Stomach (tissue), 8 donors: ENCODE measurements at regions not wholly inside any gene's neighbourhood (a gene's known extent, or its start where the extent isn't known, plus 50 kb on each side); places are given as distances from the start of the nearest gene placed in this dataset.

ENCODE experiments used
- DNase-seq, 2 donors: peaks; one replicate each; pipeline versions ENCODE4 v3.0.0 to v3.0.0-alpha.2; 2013 to 2019
- H3K27ac ChIP-seq, 5 donors: fragments of 200-600 bp in 4 of 5; sonication (generic) in 4 of 5; one replicate each; pipeline ENCODE4 v1.5.1; 2013 to 2019; ENCODE audit warnings: mild to moderate bottlenecking in 1 of 5, moderate library complexity in 1 of 5
- H3K27me3 ChIP-seq, 3 donors: fragments of 200-600 bp; sonication (generic); one replicate each; pipeline ENCODE4 v1.5.1; 2017 to 2019; ENCODE audit warnings: mixed run types in 1 of 3
- H3K36me3 ChIP-seq, 4 donors: fragments of 200-600 bp; sonication (generic); 1 replicate in 3 of 4; 2 replicates in 1 of 4; pipeline ENCODE4 v1.5.1; 2016 to 2019
- H3K4me1 ChIP-seq, 4 donors: fragments of 200-600 bp; sonication (generic); one replicate each; pipeline ENCODE4 v1.5.1; 2016 to 2019
- H3K4me3 ChIP-seq, 4 donors: fragments of 200-600 bp; sonication (generic) in 3 of 4; one replicate each; pipeline ENCODE4 v1.5.1; 2016 to 2019; ENCODE audit warnings: mild to moderate bottlenecking in 1 of 4
- H3K9me3 ChIP-seq, 4 donors: fragments of 200-600 bp; sonication (generic); one replicate each; pipeline ENCODE4 v1.5.1; 2016 to 2019
- CTCF ChIP-seq, 7 experiments: fragments of 450-650 bp in 4 of 7; fragments of 200-600 bp in 3 of 7; sonication (generic) in 3 of 7; IDR thresholded peaks; one replicate each; pipeline ENCODE4 v1.5.1; 2016 to 2019; ENCODE audit warnings: antibody characterized with exemption in 7 of 7, control low read depth in 2 of 7, mild to moderate bottlenecking in 1 of 7
- EP300 ChIP-seq: sonication (generic); formaldehyde crosslinking; IDR thresholded peaks from one replicate; pipeline ENCODE4 v1.6.1; 2017; ENCODE audit warnings: antibody characterized with exemption
- POLR2A ChIP-seq, 4 donors: fragments of 450-650 bp; IDR thresholded peaks; one replicate each; pipeline ENCODE4 v1.6.1; 2016; ENCODE audit warnings: antibody characterized with exemption in 4 of 4, control low read depth in 2 of 4, mild to moderate bottlenecking in 1 of 4, moderate library complexity in 1 of 4
- POLR2AphosphoS5 ChIP-seq, 3 donors: sonication (generic); formaldehyde crosslinking; IDR thresholded peaks; one replicate each; pipeline ENCODE4 v1.6.1; 2016; ENCODE audit warnings: antibody characterized with exemption in 3 of 3
- WGBS, 5 donors: extraction: QIAGEN DNeasy Blood & Tissue Kit in 3 of 5; methylation state at CpG; one replicate each; pipeline versions ENCODE4 v1.1.5 to v1.1.7; 2013 to 2018; 5-methylcytosine and 5-hydroxymethylcytosine counted together
- intact Hi-C: fragments of 100-400 bp; cut with DNase I; formaldehyde crosslinking; loops from one replicate; pipeline ENCODE4 v1.15.1; 2023; ENCODE audit warnings: low total_unique reads
- donor health status: healthy with polysubstance abuse.
- donor health status: Bipolar disorder and iron deficiency.
- donor health status: healthy.

GRCh38 chr12:111251058-111251730 is 117.7 kb downstream of the PHETA1 start:
- Histone ChIP-seq H3K9me3 (peaks cover 0 to 5% (median under 1%) of the 10 kb centered on the region in 4 donors), H3K36me3 (no peaks in the 10 kb centered on the region), H3K27ac (no peak overlapping the region), H3K27me3 (peaks cover 0 to 64% (median 0%) of the 10 kb centered on the region in 3 donors), H3K4me3 (no peak overlapping the region), H3K4me1 (no peaks in the 10 kb centered on the region)
- WGBS, 5 donors, result 67 to 83% (median 80%) methylated on average over 14 of the region's 14 CpGs
- intact Hi-C loops, result no loop called here
- no peak for TF ChIP-seq POLR2A (IDR thresholded peaks at IDR 0.05)
- no peak for TF ChIP-seq POLR2AphosphoS5 (IDR thresholded peaks at IDR 0.05)
- TF ChIP-seq EP300, result no peak
- no peak for TF ChIP-seq CTCF (IDR thresholded peaks at IDR 0.05)
- no peak for DNase-seq

- H3K27me3 ChIP-seq, result peaks cover 0 to 62% (median 0%) of the 10 kb centered on the region in 3 donors
- TF ChIP-seq EP300 (no peak), CTCF (IDR thresholded peaks at IDR 0.05) (no peak), POLR2AphosphoS5 (IDR thresholded peaks at IDR 0.05) (no peak), POLR2A (IDR thresholded peaks at IDR 0.05) (no peak)
- WGBS, 5 donors, result 68 to 80% (median 74%) methylated on average over 11 of the region's 11 CpGs
- no peak for DNase-seq
- H3K27ac ChIP-seq, result no peak overlapping the region
- H3K36me3 ChIP-seq, result no peaks in the 10 kb centered on the region
- H3K4me3 ChIP-seq, result no peak overlapping the region
- intact Hi-C loops, result no loop called here
- peaks cover 0 to 12% (median 5%) of the 10 kb centered on the region in 4 donors for H3K9me3 ChIP-seq
- H3K4me1 ChIP-seq, result no peaks in the 10 kb centered on the region
Measured at GRCh38 chr12:111250251-111250881, 118.5 kb downstream of the PHETA1 start.

- no peak for TF ChIP-seq POLR2A (IDR thresholded peaks at IDR 0.05)
- TF ChIP-seq CTCF (IDR thresholded peaks at IDR 0.05), result no peak
- Histone ChIP-seq H3K4me3 (no peak overlapping the region), H3K36me3 (no peaks in the 10 kb centered on the region), H3K9me3 (peaks cover 0 to 15% (median 7%) of the 10 kb centered on the region in 4 donors), H3K27ac (no peak overlapping the region), H3K27me3 (peaks cover 0 to 56% (median 0%) of the 10 kb centered on the region in 3 donors), H3K4me1 (no peaks in the 10 kb centered on the region)
- intact Hi-C loops, result no loop called here
- no peak for DNase-seq
- 86 to 89% (median 87%) methylated on average over 6 of the region's 6 CpGs for WGBS, 5 donors
Measured at GRCh38 chr12:111249757-111250156, 119.1 kb downstream of the PHETA1 start.

- Histone ChIP-seq H3K9me3 (peaks cover 4 to 22% (median 15%) of the 10 kb centered on the region in 4 donors), H3K4me3 (no peak overlapping the region), H3K36me3 (no peaks in the 10 kb centered on the region), H3K27me3 (peaks cover 0 to 51% (median 0%) of the 10 kb centered on the region in 3 donors), H3K27ac (no peak overlapping the region), H3K4me1 (no peaks in the 10 kb centered on the region)
- TF ChIP-seq CTCF (IDR thresholded peaks at IDR 0.05), result no peak
- no peak for TF ChIP-seq EP300
- no peak for TF ChIP-seq POLR2A (IDR thresholded peaks at IDR 0.05)
- TF ChIP-seq POLR2AphosphoS5 (IDR thresholded peaks at IDR 0.05), result no peak
- WGBS, 5 donors, result 68 to 74% (median 70%) methylated on average over 10 of the region's 10 CpGs
- no peak for DNase-seq
- intact Hi-C loops, result no loop called here
Measured at GRCh38 chr12:111249018-111249370, 119.9 kb downstream of the PHETA1 start.
